KG1 (cell line): ENCODE measurements at regions not wholly inside any gene's neighbourhood (a gene's known extent, or its start where the extent isn't known, plus 50 kb on each side); places are given as distances from the start of the nearest gene placed in this dataset.
"Not testable (repeated sequence)": the region's sequence is repeated elsewhere in the genome, so short reads cannot be mapped to it uniquely, and the experiment has no call there.

ENCODE experiments used
- DNase-seq: peaks from one replicate; lab custom pipeline; 2025; lab: John Stamatoyannopoulos, UW

- DNase-seq, result no peak
Observed at GRCh38 chr21:33972539-33972938, 56.9 kb upstream of the ATP5PO start.

GRCh38 chr21:33971492-33972013, 55.9 kb upstream of the ATP5PO start:
- DNase-seq, result no peak

GRCh38 chr21:33969581-33969980, 54.0 kb upstream of the ATP5PO start:
- DNase-seq, result no peak

- no peak for DNase-seq
Observed at GRCh38 chr21:33968995-33969348, 53.4 kb upstream of the ATP5PO start.

GRCh38 chr21:33968080-33968994, 52.7 kb upstream of the ATP5PO start:
- no peak for DNase-seq

- DNase-seq, result no peak
Observed at GRCh38 chr21:33967086-33967571, 51.5 kb upstream of the ATP5PO start.

- DNase-seq, result no peak
Observed at GRCh38 chr21:33966324-33966949, 50.8 kb upstream of the ATP5PO start.

GRCh38 chr21:33965662-33966061, 50.1 kb upstream of the ATP5PO start:
- DNase-seq, result not testable (repeated sequence)
